HFFc6 (cell line): ENCODE measurements at regions not wholly inside any gene's neighbourhood (a gene's known extent, or its start where the extent isn't known, plus 50 kb on each side); places are given as distances from the start of the nearest gene placed in this dataset.

Experiments
- DNase-seq: peaks from one replicate; pipeline ENCODE4 v3.0.0-alpha.2; 2018
- H3K27ac Mint-ChIP-seq: 2 replicates; pipeline ENCODE4 v1.8.0; 2020; ENCODE audit warnings: mild to moderate bottlenecking, mixed read lengths
- H3K27me3 Mint-ChIP-seq: 2 replicates; pipeline ENCODE4 v1.8.0; 2021; ENCODE audit warnings: mild to moderate bottlenecking, moderate library complexity, mixed read lengths; ENCODE audit not compliant: insufficient read depth
- H3K36me3 Mint-ChIP-seq: 2 replicates; pipeline ENCODE4 v1.8.0; 2021; ENCODE audit warnings: low read depth, mixed read lengths
- H3K4me1 Mint-ChIP-seq: 2 replicates; pipeline ENCODE4 v1.8.0; 2020; ENCODE audit warnings: low read depth, mixed read lengths
- H3K4me3 Mint-ChIP-seq: 2 replicates; pipeline ENCODE4 v1.8.0; 2020; ENCODE audit warnings: mild to moderate bottlenecking, moderate library complexity, mixed read lengths
- H3K9me3 Mint-ChIP-seq: 2 replicates; pipeline ENCODE4 v1.8.0; 2020; ENCODE audit warnings: mild to moderate bottlenecking, mixed read lengths
- TF ChIP-seq, protein P1 (sequence below): fragments of 200-600 bp; sonication (generic); IDR thresholded peaks from 2 replicates; pipeline ENCODE4 v1.5.0; 2021; ENCODE audit warnings: antibody characterized with exemption, mild to moderate bottlenecking

DNA sequence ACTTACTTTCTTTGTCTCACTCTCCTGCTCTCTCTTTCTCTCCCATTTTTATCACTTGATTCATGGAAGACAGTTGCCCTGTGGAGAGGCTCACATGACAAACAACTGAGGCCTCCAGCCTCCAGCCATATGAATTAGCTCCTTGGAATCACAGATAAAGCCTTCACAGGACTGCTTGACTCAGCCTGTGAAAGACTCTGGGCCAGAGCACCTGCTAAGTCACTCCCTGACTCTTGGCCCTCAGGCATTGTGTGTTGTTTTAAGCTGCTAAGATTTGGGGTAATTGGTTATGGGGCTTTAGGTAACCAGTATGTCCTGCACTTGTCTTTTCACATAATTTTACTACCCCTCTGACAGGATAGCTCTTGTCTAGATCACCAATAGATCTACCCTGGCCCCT lies 334.9 kb downstream of the SOX11 start:
- H3K4me1 Mint-ChIP-seq, result no peaks in the 10 kb centered on the region
- peaks cover 3% of the 10 kb centered on the region; the same call in 1 of the 2 replicates for H3K36me3 Mint-ChIP-seq
- H3K9me3 Mint-ChIP-seq, result peaks cover 65% of the 10 kb centered on the region

DNA sequence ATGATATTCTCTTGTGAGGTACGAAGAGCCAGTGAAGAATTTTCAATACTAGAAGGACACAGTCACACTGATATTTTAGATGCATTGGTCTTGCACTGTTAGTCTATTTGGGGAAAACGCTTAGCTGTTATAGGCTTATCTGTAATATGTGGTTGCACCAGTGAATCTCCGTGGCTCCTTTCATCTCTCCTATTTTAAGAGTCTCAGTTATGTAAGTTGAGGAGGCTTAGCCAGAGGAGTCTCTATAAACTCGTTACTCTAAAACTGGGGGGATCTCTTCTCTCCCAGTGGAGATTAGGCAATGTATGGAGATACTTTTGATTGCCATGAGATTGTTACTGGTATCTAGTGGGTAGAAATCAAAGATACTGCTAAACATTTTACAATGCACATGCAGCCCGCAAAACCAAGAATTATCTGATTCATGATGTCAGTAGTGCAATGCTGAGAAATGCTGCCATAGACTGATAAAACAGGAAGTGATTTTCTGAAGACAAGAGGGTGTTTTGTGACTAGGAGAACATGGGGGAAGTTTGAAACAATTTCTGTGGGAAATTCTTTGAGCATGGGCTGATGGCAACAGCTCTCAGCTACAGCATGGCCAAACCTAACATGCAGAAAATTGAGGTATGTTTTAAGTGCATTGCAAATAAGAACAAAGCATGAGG lies 339.1 kb downstream of the SOX11 start:
- Mint-ChIP-seq H3K4me3 (no peak overlapping the region), H3K27ac (no peak overlapping the region), H3K36me3 (peaks cover 3% of the 10 kb centered on the region; the same call in 1 of the 2 replicates), H3K4me1 (no peaks in the 10 kb centered on the region), H3K9me3 (peaks cover 58% of the 10 kb centered on the region), H3K27me3 (no peaks in the 10 kb centered on the region; the same call in none of the 2 replicates)
- no peak for DNase-seq
- TF ChIP-seq, protein P1, sequence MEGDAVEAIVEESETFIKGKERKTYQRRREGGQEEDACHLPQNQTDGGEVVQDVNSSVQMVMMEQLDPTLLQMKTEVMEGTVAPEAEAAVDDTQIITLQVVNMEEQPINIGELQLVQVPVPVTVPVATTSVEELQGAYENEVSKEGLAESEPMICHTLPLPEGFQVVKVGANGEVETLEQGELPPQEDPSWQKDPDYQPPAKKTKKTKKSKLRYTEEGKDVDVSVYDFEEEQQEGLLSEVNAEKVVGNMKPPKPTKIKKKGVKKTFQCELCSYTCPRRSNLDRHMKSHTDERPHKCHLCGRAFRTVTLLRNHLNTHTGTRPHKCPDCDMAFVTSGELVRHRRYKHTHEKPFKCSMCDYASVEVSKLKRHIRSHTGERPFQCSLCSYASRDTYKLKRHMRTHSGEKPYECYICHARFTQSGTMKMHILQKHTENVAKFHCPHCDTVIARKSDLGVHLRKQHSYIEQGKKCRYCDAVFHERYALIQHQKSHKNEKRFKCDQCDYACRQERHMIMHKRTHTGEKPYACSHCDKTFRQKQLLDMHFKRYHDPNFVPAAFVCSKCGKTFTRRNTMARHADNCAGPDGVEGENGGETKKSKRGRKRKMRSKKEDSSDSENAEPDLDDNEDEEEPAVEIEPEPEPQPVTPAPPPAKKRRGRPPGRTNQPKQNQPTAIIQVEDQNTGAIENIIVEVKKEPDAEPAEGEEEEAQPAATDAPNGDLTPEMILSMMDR, result no peak

More for the DNA sequence above, 334.9 kb downstream of the SOX11 start:
- TF ChIP-seq, protein P1, result no peak
- no peak overlapping the region for H3K27ac Mint-ChIP-seq
- no peak overlapping the region for H3K4me3 Mint-ChIP-seq
- DNase-seq, result no peak
- H3K27me3 Mint-ChIP-seq, result no peaks in the 10 kb centered on the region; the same call in 1 of the 2 replicates

DNA sequence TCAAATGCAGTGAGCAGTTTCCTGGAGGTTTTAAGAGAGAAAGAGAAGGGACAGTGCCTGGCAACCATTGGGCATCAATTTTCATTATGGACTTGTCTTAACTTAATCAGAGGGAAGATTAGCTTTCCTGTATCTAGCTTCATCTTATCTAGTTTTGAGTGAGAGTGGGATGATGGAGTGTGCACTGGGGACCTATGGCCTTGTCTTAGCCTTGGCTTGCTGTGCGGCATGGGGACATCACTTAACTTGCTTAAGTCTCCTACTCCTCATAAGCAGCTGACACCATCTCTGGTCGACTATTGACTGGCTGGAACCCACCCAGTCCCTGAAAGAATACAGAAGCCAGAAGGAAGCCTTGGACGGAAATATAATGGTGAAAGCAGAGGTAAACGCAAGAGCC lies 344.0 kb downstream of the SOX11 start:
- Mint-ChIP-seq H3K4me1 (no peaks in the 10 kb centered on the region), H3K36me3 (no peaks in the 10 kb centered on the region; the same call in 1 of the 2 replicates), H3K27me3 (no peaks in the 10 kb centered on the region; the same call in 1 of the 2 replicates), H3K27ac (no peak overlapping the region), H3K9me3 (peaks cover 60% of the 10 kb centered on the region), H3K4me3 (no peak overlapping the region)
- no peak for DNase-seq
- TF ChIP-seq, protein P1, result no peak

DNA sequence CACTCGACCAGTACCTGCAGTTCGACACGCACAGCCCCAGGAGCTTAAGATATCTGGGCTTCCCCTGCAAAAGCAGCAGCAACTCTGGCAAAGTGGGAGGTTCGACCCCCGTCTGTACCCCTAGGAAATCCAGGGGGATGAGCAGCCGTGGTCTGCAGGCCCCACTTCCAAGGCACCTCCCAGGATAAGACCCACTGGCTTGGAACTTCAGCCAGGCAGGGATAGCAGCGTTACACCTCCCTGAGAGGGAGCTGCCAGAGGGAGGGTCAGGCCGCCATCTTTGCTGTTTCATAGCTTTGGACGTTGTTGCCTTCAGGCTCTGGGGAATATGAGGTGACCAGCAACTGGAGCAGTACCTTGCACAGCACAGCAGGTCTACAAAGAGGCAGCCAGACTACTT lies 351.1 kb downstream of the SOX11 start:
- no peak overlapping the region for H3K4me3 Mint-ChIP-seq
- no peaks in the 10 kb centered on the region for H3K4me1 Mint-ChIP-seq
- peaks cover 69% of the 10 kb centered on the region for H3K9me3 Mint-ChIP-seq
- DNase-seq, result no peak
- H3K27me3 Mint-ChIP-seq, result no peaks in the 10 kb centered on the region
- H3K27ac Mint-ChIP-seq, result no peak overlapping the region
- H3K36me3 Mint-ChIP-seq, result no peaks in the 10 kb centered on the region; the same call in 1 of the 2 replicates
- TF ChIP-seq, protein P1, result no peak

DNA sequence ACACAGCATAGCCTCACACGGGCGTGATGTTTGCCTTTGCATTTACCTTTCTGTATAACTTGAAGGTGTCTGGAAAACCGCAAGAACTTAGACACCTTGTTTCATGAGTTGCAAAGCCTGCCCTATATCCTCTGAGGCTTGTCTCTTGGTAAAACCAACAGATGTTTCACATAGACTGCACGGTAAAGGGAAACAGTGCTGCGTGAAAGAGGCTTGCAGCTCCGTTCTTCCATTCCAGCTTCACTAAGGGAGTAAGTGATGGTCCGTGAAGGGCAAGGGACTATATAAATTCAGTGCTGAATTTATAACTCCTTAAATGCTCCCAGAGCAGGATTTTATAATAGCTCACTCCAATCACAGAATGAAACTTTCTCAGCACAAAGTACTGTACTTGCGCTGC lies 360.5 kb downstream of the SOX11 start:
- peaks cover 49% of the 10 kb centered on the region for H3K9me3 Mint-ChIP-seq
- TF ChIP-seq, protein P1, result no peak
- H3K4me1 Mint-ChIP-seq, result no peaks in the 10 kb centered on the region
- no peak overlapping the region for H3K27ac Mint-ChIP-seq
- H3K4me3 Mint-ChIP-seq, result no peak overlapping the region
- H3K36me3 Mint-ChIP-seq, result peaks cover 4% of the 10 kb centered on the region; the same call in 1 of the 2 replicates
- H3K27me3 Mint-ChIP-seq, result no peaks in the 10 kb centered on the region; the same call in 1 of the 2 replicates
- no peak for DNase-seq
